Omental fat pad (tissue), 3 donors: ENCODE measurements at regions not wholly inside any gene's neighbourhood (a gene's known extent, or its start where the extent isn't known, plus 50 kb on each side); places are given as distances from the start of the nearest gene placed in this dataset.

Experiments used
- ATAC-seq: fragments of 150-250 bp; one replicate; pipeline ENCODE4 v1.9.1; 2016; ENCODE audit warnings: mild to moderate bottlenecking, moderate library complexity; ENCODE audit not compliant: low FRiP score
- DNase-seq: peaks from one replicate; pipeline ENCODE4 v3.0.0-alpha.2; 2019; ENCODE audit warnings: low spot score
- TF ChIP-seq, protein P1 (sequence below), 3 donors: fragments of 450-650 bp; IDR thresholded peaks; one replicate each; pipeline ENCODE4 v1.5.1; 2016 to 2017; ENCODE audit warnings: antibody characterized with exemption in 3 of 3, mild to moderate bottlenecking in 3 of 3, moderate library complexity in 2 of 3

DNA sequence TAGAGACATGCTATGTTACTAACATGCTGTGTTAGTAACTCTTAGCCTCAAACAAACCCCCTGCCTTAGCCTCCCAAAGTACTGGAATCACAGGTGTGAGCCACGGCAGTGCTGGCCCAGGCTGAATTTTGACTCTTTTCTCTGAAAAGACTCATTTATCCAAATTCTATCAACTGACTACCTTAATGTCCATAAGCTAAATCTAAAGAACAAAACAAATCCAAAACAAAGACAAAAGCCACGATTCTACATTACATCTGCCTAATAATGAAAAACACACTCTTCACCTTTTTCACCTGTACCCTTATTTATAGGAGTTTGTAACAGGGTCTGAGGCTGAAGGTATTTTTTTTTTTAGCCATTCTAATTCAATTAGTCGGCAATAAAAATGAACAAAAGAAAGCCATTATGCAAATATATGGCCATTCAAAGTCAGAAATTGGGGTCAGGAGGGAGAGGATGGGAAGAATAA, 432.5 kb downstream of the RBFOX1 start:
- ATAC-seq, result no peak
- DNase-seq, result no peak

DNA sequence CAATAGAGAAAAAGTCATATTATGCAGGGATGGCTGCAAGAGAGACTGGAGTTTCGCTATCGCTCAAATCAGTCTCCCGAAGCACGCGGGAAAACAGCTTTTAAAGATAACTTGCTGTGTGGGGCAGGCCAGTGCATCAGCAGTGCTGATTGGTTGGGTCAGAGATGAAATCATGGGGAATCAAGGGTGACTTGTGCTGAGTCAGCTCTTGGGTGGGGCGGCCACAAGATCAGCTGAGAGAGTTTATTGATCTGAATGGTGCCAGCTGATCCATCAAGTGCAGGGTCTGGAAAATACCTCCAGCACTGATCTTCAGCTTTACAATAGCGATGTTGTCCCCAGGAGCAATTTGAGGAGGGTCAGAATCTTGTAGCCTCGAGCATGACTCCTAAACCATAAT, 430.5 kb downstream of the RBFOX1 start:
- ATAC-seq, result no peak
- TF ChIP-seq, protein P1, sequence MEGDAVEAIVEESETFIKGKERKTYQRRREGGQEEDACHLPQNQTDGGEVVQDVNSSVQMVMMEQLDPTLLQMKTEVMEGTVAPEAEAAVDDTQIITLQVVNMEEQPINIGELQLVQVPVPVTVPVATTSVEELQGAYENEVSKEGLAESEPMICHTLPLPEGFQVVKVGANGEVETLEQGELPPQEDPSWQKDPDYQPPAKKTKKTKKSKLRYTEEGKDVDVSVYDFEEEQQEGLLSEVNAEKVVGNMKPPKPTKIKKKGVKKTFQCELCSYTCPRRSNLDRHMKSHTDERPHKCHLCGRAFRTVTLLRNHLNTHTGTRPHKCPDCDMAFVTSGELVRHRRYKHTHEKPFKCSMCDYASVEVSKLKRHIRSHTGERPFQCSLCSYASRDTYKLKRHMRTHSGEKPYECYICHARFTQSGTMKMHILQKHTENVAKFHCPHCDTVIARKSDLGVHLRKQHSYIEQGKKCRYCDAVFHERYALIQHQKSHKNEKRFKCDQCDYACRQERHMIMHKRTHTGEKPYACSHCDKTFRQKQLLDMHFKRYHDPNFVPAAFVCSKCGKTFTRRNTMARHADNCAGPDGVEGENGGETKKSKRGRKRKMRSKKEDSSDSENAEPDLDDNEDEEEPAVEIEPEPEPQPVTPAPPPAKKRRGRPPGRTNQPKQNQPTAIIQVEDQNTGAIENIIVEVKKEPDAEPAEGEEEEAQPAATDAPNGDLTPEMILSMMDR (IDR thresholded peaks at IDR 0.05), result no peak
- DNase-seq, result no peak

More for the DNA sequence above, 432.5 kb downstream of the RBFOX1 start:
- TF ChIP-seq, protein P1 (IDR thresholded peaks at IDR 0.05), result no peak
